GM18507 (cell line): ENCODE measurements at regions not wholly inside any gene's neighbourhood (a gene's known extent, or its start where the extent isn't known, plus 50 kb on each side); places are given as distances from the start of the nearest gene placed in this dataset.

Experiments used
- DNase-seq: peaks from one replicate; pipeline ENCODE4 v3.0.0; 2011; ENCODE audit warnings: low read depth; ENCODE audit not compliant: insufficient read length; ENCODE audit errors: extremely low spot score
- FAIRE-seq: peaks from 2 replicates; lab custom pipeline; 2011; peaks lifted over from hg19 to GRCh38; lab: Jason Lieb, UNC

- DNase-seq (no peak), FAIRE-seq (no peak)
Observed at GRCh38 chr4:85222561-85222960, 252.4 kb upstream of the ARHGAP24 start.

GRCh38 chr4:85228264-85228663 lies 246.7 kb upstream of the ARHGAP24 start:
- no peak for FAIRE-seq
- no peak for DNase-seq

- DNase-seq (no peak), FAIRE-seq (no peak)
Observed at GRCh38 chr4:85233516-85233915, 241.4 kb upstream of the ARHGAP24 start.

GRCh38 chr4:85243857-85244256 lies 231.1 kb upstream of the ARHGAP24 start:
- FAIRE-seq: no peak
- no peak for DNase-seq

GRCh38 chr4:85244638-85245037 lies 230.3 kb upstream of the ARHGAP24 start:
- DNase-seq (no peak), FAIRE-seq (no peak)

GRCh38 chr4:85246055-85246454 lies 228.9 kb upstream of the ARHGAP24 start:
- DNase-seq (no peak), FAIRE-seq (no peak)

GRCh38 chr4:85250852-85251251 lies 224.1 kb upstream of the ARHGAP24 start:
- no peak for FAIRE-seq

GRCh38 chr4:85257817-85258370 lies 217.1 kb upstream of the ARHGAP24 start:
- DNase-seq: no peak
- FAIRE-seq: no peak

More at GRCh38 chr4:85250852-85251251, 224.1 kb upstream of the ARHGAP24 start:
- DNase-seq: no peak

GRCh38 chr4:85260064-85260463 lies 214.9 kb upstream of the ARHGAP24 start:
- DNase-seq: no peak
- FAIRE-seq: no peak

GRCh38 chr4:85265234-85265633 lies 209.7 kb upstream of the ARHGAP24 start:
- no peak for DNase-seq

GRCh38 chr4:85268188-85268587 lies 206.8 kb upstream of the ARHGAP24 start:
- DNase-seq: no peak
- FAIRE-seq: no peak

More at GRCh38 chr4:85265234-85265633, 209.7 kb upstream of the ARHGAP24 start:
- FAIRE-seq: no peak

- no peak for DNase-seq
- FAIRE-seq: no peak
Observed at GRCh38 chr4:85268961-85269360, 206.0 kb upstream of the ARHGAP24 start.

GRCh38 chr4:85274955-85275354 lies 200.0 kb upstream of the ARHGAP24 start:
- DNase-seq (no peak), FAIRE-seq (no peak)

- DNase-seq (no peak), FAIRE-seq (no peak)
Observed at GRCh38 chr4:85280963-85281362, 194.0 kb upstream of the ARHGAP24 start.

- DNase-seq: no peak
- no peak for FAIRE-seq
Observed at GRCh38 chr4:85291226-85291625, 183.7 kb upstream of the ARHGAP24 start.

- DNase-seq: no peak
- FAIRE-seq: no peak
Observed at GRCh38 chr4:85298037-85298436, 176.9 kb upstream of the ARHGAP24 start.

GRCh38 chr4:85302193-85302736 lies 172.7 kb upstream of the ARHGAP24 start:
- FAIRE-seq: no peak
- DNase-seq: no peak

GRCh38 chr4:85302756-85303155 lies 172.2 kb upstream of the ARHGAP24 start:
- no peak for FAIRE-seq
- no peak for DNase-seq

- FAIRE-seq: no peak
- no peak for DNase-seq
Observed at GRCh38 chr4:85318415-85318814, 156.5 kb upstream of the ARHGAP24 start.

- no peak for DNase-seq
- no peak for FAIRE-seq
Observed at GRCh38 chr4:85358831-85359230, 116.1 kb upstream of the ARHGAP24 start.

GRCh38 chr4:85362550-85362949 lies 112.4 kb upstream of the ARHGAP24 start:
- FAIRE-seq (no peak), DNase-seq (no peak)

GRCh38 chr4:85367815-85368214 lies 107.1 kb upstream of the ARHGAP24 start:
- DNase-seq (no peak), FAIRE-seq (no peak)
